Neural progenitor cell (in vitro differentiated cells): ENCODE measurements at regions not wholly inside any gene's neighbourhood (a gene's known extent, or its start where the extent isn't known, plus 50 kb on each side); places are given as distances from the start of the nearest gene placed in this dataset.

Source experiments
- DNase-seq: peaks from one replicate; pipeline ENCODE4 v3.0.0-alpha.2; 2016; ENCODE audit warnings: low spot score
- H2AFZ ChIP-seq: fragments of 200-600 bp; sonication (generic); replicated peaks from 2 replicates; pipeline ENCODE4 v1.6.1; 2016; ENCODE audit warnings: antibody characterized with exemption
- H3F3A ChIP-seq: fragments of 200-600 bp; sonication (generic); 2 replicates; pipeline ENCODE4 v1.6.1; 2016; ENCODE audit warnings: antibody characterized with exemption, low read depth
- H3K27ac ChIP-seq: fragments of 200-600 bp; sonication (generic); 2 replicates; pipeline ENCODE4 v1.5.1; 2016; ENCODE audit warnings: mild to moderate bottlenecking
- H3K27me3 ChIP-seq: fragments of 200-600 bp; sonication (generic); 2 replicates; pipeline ENCODE4 v1.6.1; 2016; ENCODE audit warnings: mild to moderate bottlenecking, moderate library complexity
- H3K36me3 ChIP-seq: fragments of 200-600 bp; sonication (generic); 2 replicates; pipeline ENCODE4 v1.5.1; 2016
- H3K4me1 ChIP-seq: fragments of 200-600 bp; sonication (generic); 2 replicates; pipeline ENCODE4 v1.6.1; 2016; ENCODE audit warnings: mixed run types
- H3K4me2 ChIP-seq: fragments of 200-600 bp; sonication (generic); 2 replicates; pipeline ENCODE4 v1.6.1; 2016
- H3K4me3 ChIP-seq: fragments of 200-600 bp; sonication (generic); 2 replicates; pipeline ENCODE4 v1.5.1; 2016
- H3K79me2 ChIP-seq: fragments of 200-600 bp; sonication (generic); 2 replicates; pipeline ENCODE4 v1.6.1; 2016; ENCODE audit warnings: low read depth
- H3K9ac ChIP-seq: fragments of 200-600 bp; sonication (generic); 2 replicates; pipeline ENCODE4 v1.6.1; 2016
- H3K9me3 ChIP-seq: fragments of 200-600 bp; sonication (generic); 2 replicates; pipeline ENCODE4 v1.5.1; 2016; ENCODE audit warnings: low read depth
- H4K20me1 ChIP-seq: fragments of 200-600 bp; sonication (generic); 2 replicates; pipeline ENCODE4 v1.6.1; 2016; ENCODE audit warnings: low read depth
- H3K27ac Mint-ChIP-seq: 3 replicates; pipeline ENCODE4 v1.8.0; 2021; ENCODE audit warnings: mixed read lengths
- H3K27me3 Mint-ChIP-seq: 2 replicates; pipeline ENCODE4 v1.8.0; 2022; ENCODE audit warnings: low read depth, mild to moderate bottlenecking, inconsistent platforms, moderate library complexity, mixed read lengths; ENCODE audit not compliant: insufficient read depth
- H3K36me3 Mint-ChIP-seq: 3 replicates; pipeline ENCODE4 v1.8.0; 2021; ENCODE audit warnings: mixed read lengths
- H3K4me1 Mint-ChIP-seq: 3 replicates; pipeline ENCODE4 v1.8.0; 2021; ENCODE audit warnings: mixed read lengths
- H3K4me3 Mint-ChIP-seq: 3 replicates; pipeline ENCODE4 v1.8.0; 2021; ENCODE audit warnings: mild to moderate bottlenecking, moderate library complexity, mixed read lengths
- H3K9me3 Mint-ChIP-seq: 3 replicates; pipeline ENCODE4 v1.8.0; 2020; ENCODE audit warnings: mixed read lengths
- CTCF ChIP-seq: fragments of 200-600 bp; sonication (generic); IDR thresholded peaks from 2 replicates; pipeline ENCODE4 v1.5.1; 2017; ENCODE audit warnings: antibody characterized with exemption, mild to moderate bottlenecking
- EZH2 ChIP-seq: fragments of 200-600 bp; sonication (generic); IDR thresholded peaks from 2 replicates; pipeline ENCODE4 v1.6.1; 2017; ENCODE audit warnings: antibody characterized with exemption, mild to moderate bottlenecking, moderate library complexity
- EZH2phosphoT487 ChIP-seq: fragments of 200-600 bp; sonication (generic); IDR thresholded peaks from 2 replicates; pipeline ENCODE4 v1.6.1; 2017; ENCODE audit warnings: antibody characterized with exemption

GRCh38 chr9:126151031-126151685 lies 175.5 kb upstream of the MVB12B start:
- H3K9me3 Mint-ChIP-seq, result peaks cover 2% of the 10 kb centered on the region
- H3K79me2 ChIP-seq, result no peaks in the 10 kb centered on the region
- H3K27ac Mint-ChIP-seq, result no peak overlapping the region
- no peak overlapping the region for H3K27ac ChIP-seq
- H2AFZ ChIP-seq, result peak overlapping the region; percentile 17
- H3K4me2 ChIP-seq, result no peak overlapping the region
- peaks cover 10% of the 10 kb centered on the region for H3K4me1 ChIP-seq
- no peaks in the 10 kb centered on the region for H3K36me3 ChIP-seq
- peaks cover 19% of the 10 kb centered on the region for H3K27me3 Mint-ChIP-seq
- no peak overlapping the region for H3K4me3 Mint-ChIP-seq
- H3K27me3 ChIP-seq, result peaks cover 17% of the 10 kb centered on the region
- no peak for DNase-seq
- no peaks in the 10 kb centered on the region for H3F3A ChIP-seq
- TF ChIP-seq EZH2, result no peak
- TF ChIP-seq EZH2phosphoT487, result no peak
- TF ChIP-seq CTCF, result no peak
- no peaks in the 10 kb centered on the region for H3K9me3 ChIP-seq
- no peak overlapping the region for H3K9ac ChIP-seq
- H4K20me1 ChIP-seq, result no peaks in the 10 kb centered on the region
- no peak overlapping the region for H3K4me3 ChIP-seq
- H3K4me1 Mint-ChIP-seq, result peaks cover 20% of the 10 kb centered on the region
- H3K36me3 Mint-ChIP-seq, result no peaks in the 10 kb centered on the region

GRCh38 chr9:126151686-126152134 lies 174.9 kb upstream of the MVB12B start:
- DNase-seq, result no peak
- H3K36me3 ChIP-seq, result no peaks in the 10 kb centered on the region
- peaks cover under 1% of the 10 kb centered on the region for H3K9me3 Mint-ChIP-seq
- no peaks in the 10 kb centered on the region for H3K79me2 ChIP-seq
- H3K4me2 ChIP-seq, result no peak overlapping the region
- H3K9ac ChIP-seq, result no peak overlapping the region
- H3F3A ChIP-seq, result no peaks in the 10 kb centered on the region
- H3K27me3 ChIP-seq, result peaks cover 15% of the 10 kb centered on the region
- no peaks in the 10 kb centered on the region for H3K36me3 Mint-ChIP-seq
- H3K4me3 Mint-ChIP-seq, result no peak overlapping the region
- H2AFZ ChIP-seq, result peak overlapping the region; percentile 17
- no peak overlapping the region for H3K27ac ChIP-seq
- H4K20me1 ChIP-seq, result no peaks in the 10 kb centered on the region
- no peak for TF ChIP-seq CTCF
- TF ChIP-seq EZH2, result no peak
- no peak for TF ChIP-seq EZH2phosphoT487
- H3K4me1 ChIP-seq, result peaks cover 6% of the 10 kb centered on the region
- no peak overlapping the region for H3K4me3 ChIP-seq
- no peak overlapping the region for H3K27ac Mint-ChIP-seq
- peaks cover 19% of the 10 kb centered on the region for H3K27me3 Mint-ChIP-seq
- H3K9me3 ChIP-seq, result no peaks in the 10 kb centered on the region
- peaks cover 16% of the 10 kb centered on the region for H3K4me1 Mint-ChIP-seq

GRCh38 chr9:126152622-126153362 lies 173.8 kb upstream of the MVB12B start:
- no peak overlapping the region for H3K4me3 Mint-ChIP-seq
- DNase-seq, result no peak
- Histone ChIP-seq H3K4me1 (no peaks in the 10 kb centered on the region), H3K27ac (no peak overlapping the region), H3K36me3 (no peaks in the 10 kb centered on the region), H3K79me2 (no peaks in the 10 kb centered on the region), H3K4me3 (no peak overlapping the region), H4K20me1 (no peaks in the 10 kb centered on the region), H2AFZ (no peak overlapping the region), H3K4me2 (no peak overlapping the region), H3K9me3 (no peaks in the 10 kb centered on the region), H3F3A (no peaks in the 10 kb centered on the region), H3K9ac (no peak overlapping the region), H3K27me3 (peaks cover 4% of the 10 kb centered on the region)
- H3K9me3 Mint-ChIP-seq, result no peaks in the 10 kb centered on the region
- H3K27ac Mint-ChIP-seq, result no peak overlapping the region
- H3K27me3 Mint-ChIP-seq, result peaks cover 20% of the 10 kb centered on the region
- H3K4me1 Mint-ChIP-seq, result peaks cover 24% of the 10 kb centered on the region
- TF ChIP-seq EZH2 (no peak), EZH2phosphoT487 (no peak), CTCF (no peak)
- H3K36me3 Mint-ChIP-seq, result no peaks in the 10 kb centered on the region
